Skeletal muscle tissue (tissue), 3 donors: ENCODE measurements at regions not wholly inside any gene's neighbourhood (a gene's known extent, or its start where the extent isn't known, plus 50 kb on each side); places are given as distances from the start of the nearest gene placed in this dataset.

Experiments
- H3K27ac ChIP-seq: one replicate; pipeline ENCODE4 v1.7.0; 2013; ENCODE audit warnings: mild to moderate bottlenecking, low read depth, low read length, inconsistent platforms
- H3K27me3 ChIP-seq, 3 donors: one replicate each; pipeline ENCODE4 v1.7.0; 2013; ENCODE audit warnings: low read length in 3 of 3; ENCODE audit not compliant: control insufficient read depth in 3 of 3, insufficient read depth in 3 of 3
- H3K36me3 ChIP-seq, 3 donors: one replicate each; pipeline ENCODE4 v1.7.0; 2013; ENCODE audit warnings: low read length in 3 of 3; ENCODE audit not compliant: control insufficient read depth in 3 of 3, insufficient read depth in 3 of 3
- H3K4me1 ChIP-seq, 3 donors: one replicate each; pipeline ENCODE4 v1.7.0; 2013; ENCODE audit warnings: low read length in 3 of 3, mild to moderate bottlenecking in 3 of 3; ENCODE audit not compliant: control insufficient read depth in 3 of 3, insufficient read depth in 3 of 3
- H3K4me3 ChIP-seq, 3 donors: one replicate each; pipeline ENCODE4 v1.7.0; 2013; ENCODE audit warnings: low read length in 3 of 3
- H3K9ac ChIP-seq, 3 donors: one replicate each; pipeline ENCODE4 v1.7.0; 2013; ENCODE audit warnings: low read length in 3 of 3, mild to moderate bottlenecking in 3 of 3, moderate library complexity in 2 of 3, low read depth in 1 of 3
- H3K9me3 ChIP-seq, 3 donors: one replicate each; pipeline ENCODE4 v1.7.0; 2013; ENCODE audit warnings: low read length in 3 of 3; ENCODE audit not compliant: control insufficient read depth in 3 of 3
- donor health status: Osteomylitis.

- H3K4me1 ChIP-seq, result peaks cover 53 to 74% (median 67%) of the 10 kb centered on the region in 3 donors
- H3K9me3 ChIP-seq, result no peaks in the 10 kb centered on the region
- H3K27me3 ChIP-seq, result no peaks in the 10 kb centered on the region
- no peaks in the 10 kb centered on the region for H3K36me3 ChIP-seq
- peak overlapping the region in 1 of 3 donors; percentile 69 for H3K9ac ChIP-seq
- no peak overlapping the region for H3K27ac ChIP-seq
- peak overlapping the region in 2 of 3 donors; percentile 29 for H3K4me3 ChIP-seq
Observed at GRCh38 chr12:123071099-123071800, 79.6 kb downstream of the PITPNM2 start.

GRCh38 chr12:123070267-123071081 is 80.4 kb downstream of the PITPNM2 start:
- H3K27ac ChIP-seq, result no peak overlapping the region

GRCh38 chr12:123069436-123070266 is 81.2 kb downstream of the PITPNM2 start:
- Histone ChIP-seq H3K4me1 (peaks cover 57 to 74% (median 67%) of the 10 kb centered on the region in 3 donors), H3K27ac (no peak overlapping the region), H3K9me3 (no peaks in the 10 kb centered on the region)

More at GRCh38 chr12:123070267-123071081, 80.4 kb downstream of the PITPNM2 start:
- Histone ChIP-seq H3K9ac (peak overlapping the region in 2 of 3 donors; percentile 12 to 69), H3K27me3 (no peaks in the 10 kb centered on the region), H3K36me3 (no peaks in the 10 kb centered on the region), H3K9me3 (no peaks in the 10 kb centered on the region), H3K4me1 (peaks cover 53 to 74% (median 67%) of the 10 kb centered on the region in 3 donors), H3K4me3 (peak overlapping the region in 1 of 3 donors; percentile 22)

GRCh38 chr12:123067654-123068053 is 83.2 kb downstream of the PITPNM2 start:
- no peak overlapping the region for H3K4me3 ChIP-seq
- H3K9me3 ChIP-seq, result no peaks in the 10 kb centered on the region
- H3K4me1 ChIP-seq, result peaks cover 77 to 85% (median 85%) of the 10 kb centered on the region in 3 donors
- H3K36me3 ChIP-seq, result no peaks in the 10 kb centered on the region
- peak overlapping the region; percentile 57 for H3K27ac ChIP-seq
- H3K9ac ChIP-seq, result peak overlapping the region in 1 of 3 donors; percentile 25
- H3K27me3 ChIP-seq, result no peaks in the 10 kb centered on the region

More at GRCh38 chr12:123069436-123070266, 81.2 kb downstream of the PITPNM2 start:
- Histone ChIP-seq H3K36me3 (no peaks in the 10 kb centered on the region), H3K27me3 (no peaks in the 10 kb centered on the region), H3K4me3 (peak overlapping the region in 1 of 3 donors; percentile 7), H3K9ac (peak overlapping the region in 1 of 3 donors; percentile 60)

GRCh38 chr12:123066384-123066710 is 84.5 kb downstream of the PITPNM2 start:
- Histone ChIP-seq H3K9ac (peak overlapping the region in 1 of 3 donors; percentile 90), H3K27me3 (no peaks in the 10 kb centered on the region), H3K36me3 (no peaks in the 10 kb centered on the region), H3K9me3 (no peaks in the 10 kb centered on the region), H3K27ac (peak overlapping the region; percentile 98), H3K4me3 (no peak overlapping the region), H3K4me1 (peaks cover 81 to 86% (median 85%) of the 10 kb centered on the region in 3 donors)

- no peak overlapping the region for H3K4me3 ChIP-seq
- peaks cover 77 to 86% (median 85%) of the 10 kb centered on the region in 3 donors for H3K4me1 ChIP-seq
- no peaks in the 10 kb centered on the region for H3K27me3 ChIP-seq
- no peaks in the 10 kb centered on the region for H3K36me3 ChIP-seq
- peak overlapping the region; percentile 12 to 90 (median 65) for H3K9ac ChIP-seq
- peak overlapping the region; percentile 98 for H3K27ac ChIP-seq
- H3K9me3 ChIP-seq, result no peaks in the 10 kb centered on the region
Observed at GRCh38 chr12:123065676-123066383, 85.1 kb downstream of the PITPNM2 start.

- no peaks in the 10 kb centered on the region for H3K27me3 ChIP-seq
- H3K36me3 ChIP-seq, result no peaks in the 10 kb centered on the region
- no peaks in the 10 kb centered on the region for H3K9me3 ChIP-seq
- peak overlapping the region; percentile 17 to 61 (median 52) for H3K4me3 ChIP-seq
- H3K4me1 ChIP-seq, result peaks cover 75 to 86% (median 85%) of the 10 kb centered on the region in 3 donors
- peak overlapping the region; percentile 98 for H3K27ac ChIP-seq
- peak overlapping the region; percentile 65 to 90 (median 78) for H3K9ac ChIP-seq
Observed at GRCh38 chr12:123064885-123065619, 84.6 kb downstream of the ARL6IP4 start.

GRCh38 chr12:123064366-123064765 is 83.9 kb downstream of the ARL6IP4 start:
- peak overlapping the region; percentile 37 to 61 (median 52) for H3K4me3 ChIP-seq
- peaks cover 74 to 88% (median 85%) of the 10 kb centered on the region in 3 donors for H3K4me1 ChIP-seq
- H3K27me3 ChIP-seq, result no peaks in the 10 kb centered on the region
- no peaks in the 10 kb centered on the region for H3K9me3 ChIP-seq
- H3K36me3 ChIP-seq, result no peaks in the 10 kb centered on the region
- H3K9ac ChIP-seq, result peak overlapping the region; percentile 74 to 90 (median 78)
- peak overlapping the region; percentile 98 for H3K27ac ChIP-seq
